ENCODE measurements at regions not wholly inside any gene's neighbourhood (a gene's known extent, or its start where the extent isn't known, plus 50 kb on each side); places are given as distances from the start of the nearest gene placed in this dataset.
A peak's percentile ranks its signal among the peaks of the same experiment; 100 is the strongest.

GRCh38 chr21:14886001-14886400 lies 178.8 kb downstream of the NRIP1 start (continued):
- TF ChIP-seq CBX8 (IDR thresholded peaks at IDR 0.05; ENCODE audit: borderline replicate concordance, extremely low read depth, low read depth, low read length, poor library complexity, severe bottlenecking) (no peak), ELF2 (CRISPR knock-in tag; IDR thresholded peaks at IDR 0.05) (no peak), ZBTB33 (CRISPR knock-in tag; IDR thresholded peaks at IDR 0.05) (no peak)
- TF ChIP-seq, protein P1, sequence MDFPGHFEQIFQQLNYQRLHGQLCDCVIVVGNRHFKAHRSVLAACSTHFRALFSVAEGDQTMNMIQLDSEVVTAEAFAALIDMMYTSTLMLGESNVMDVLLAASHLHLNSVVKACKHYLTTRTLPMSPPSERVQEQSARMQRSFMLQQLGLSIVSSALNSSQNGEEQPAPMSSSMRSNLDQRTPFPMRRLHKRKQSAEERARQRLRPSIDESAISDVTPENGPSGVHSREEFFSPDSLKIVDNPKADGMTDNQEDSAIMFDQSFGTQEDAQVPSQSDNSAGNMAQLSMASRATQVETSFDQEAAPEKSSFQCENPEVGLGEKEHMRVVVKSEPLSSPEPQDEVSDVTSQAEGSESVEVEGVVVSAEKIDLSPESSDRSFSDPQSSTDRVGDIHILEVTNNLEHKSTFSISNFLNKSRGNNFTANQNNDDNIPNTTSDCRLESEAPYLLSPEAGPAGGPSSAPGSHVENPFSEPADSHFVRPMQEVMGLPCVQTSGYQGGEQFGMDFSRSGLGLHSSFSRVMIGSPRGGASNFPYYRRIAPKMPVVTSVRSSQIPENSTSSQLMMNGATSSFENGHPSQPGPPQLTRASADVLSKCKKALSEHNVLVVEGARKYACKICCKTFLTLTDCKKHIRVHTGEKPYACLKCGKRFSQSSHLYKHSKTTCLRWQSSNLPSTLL (IDR thresholded peaks at IDR 0.05) = no peak

- ATAC-seq (peak; percentile 87), DNase-seq (ENCODE audit: extremely low read depth in 1 of 4, low spot score in 3 of 4) (peak in 2 of 4 experiments; percentile 44 to 53), FAIRE-seq (peak; percentile 76)
- Histone ChIP-seq H3K4me3 (no peak overlapping the region), H3K79me2 (ENCODE audit: control insufficient read depth, insufficient read depth, low read length) (no peaks in the 10 kb centered on the region), H3K27me3 (ENCODE audit: control insufficient read depth in 2 of 2, insufficient read depth in 2 of 2, low read length in 2 of 2) (no peaks in the 10 kb centered on the region), H2AFZ (ENCODE audit: low read depth, low read length) (no peak overlapping the region), H4K20me1 (replicated peaks; ENCODE audit: control insufficient read depth, insufficient read depth, low read length) (no peaks in the 10 kb centered on the region), H3K4me1 (replicated peaks in 1 of 2; ENCODE audit: control insufficient read depth in 2 of 2, insufficient read depth in 2 of 2, low read length in 2 of 2) (no peaks in the 10 kb centered on the region; a peak in 1 of 5 replicates), H3K36me3 (ENCODE audit: control insufficient read depth, insufficient read depth, low read length) (no peaks in the 10 kb centered on the region), H3K27ac (ENCODE audit: extremely low read depth, low read depth, low read length) (no peak overlapping the region), H3K4me2 (ENCODE audit: insufficient read depth, low read length) (no peak overlapping the region), H3K9me1 (ENCODE audit: control insufficient read depth, insufficient read depth, low read length) (no peaks in the 10 kb centered on the region), H3K9ac (ENCODE audit: insufficient read depth in 1 of 2, low read depth in 2 of 2, low read length in 2 of 2) (no peak overlapping the region), H3K9me3 (replicated peaks; ENCODE audit: control insufficient read depth, insufficient read depth, low read depth, low read length) (no peaks in the 10 kb centered on the region)
- CTCF ChIA-PET (ENCODE audit: low intra/inter-chr PET ratio) = no interaction called here
- in situ Hi-C loops (cut with MboI) (no loop called here), intact Hi-C loops (cut with micrococcal nuclease) (no loop called here)
- WGBS (ENCODE audit: insufficient coverage, low coverage, missing lambda C conversion rate) = 0% methylated on average over 1 of the region's 1 CpG
- POLR2A ChIA-PET = interaction anchor here (1.0 kb wide), 1 partner anchor 11 kb away, joined by 3 read pairs; no protein-coding TSS in a partner anchor
- TF ChIP-seq HDAC6 (IDR thresholded peaks at IDR 0.05; ENCODE audit: low read depth, low read length) = no peak
- TF ChIP-seq BCOR (IDR thresholded peaks at IDR 0.05) = no peak
- no peak for TF ChIP-seq KDM2B (CRISPR knock-in tag; IDR thresholded peaks at IDR 0.05)
- TF ChIP-seq BDP1 (IDR thresholded peaks at IDR 0.05; ENCODE audit: insufficient read depth, insufficient read length) = no peak
- no peak for TF ChIP-seq ZNF584 (CRISPR knock-in tag; IDR thresholded peaks at IDR 0.05; ENCODE audit: low read depth)
- no peak for TF ChIP-seq RAD21 (CRISPR knock-in tag; conservative IDR thresholded peaks at IDR 0.05 in 1 of 2, IDR thresholded peaks at IDR 0.05 in 1 of 2)
- no peak for TF ChIP-seq NCOA1 (IDR thresholded peaks at IDR 0.05; ENCODE audit: low read depth)
- no peak for TF ChIP-seq ATF3 (IDR thresholded peaks at IDR 0.05)
- no peak for TF ChIP-seq ATF3 (CRISPR knock-in tag; conservative IDR thresholded peaks at IDR 0.05)
- TF ChIP-seq PYGO2 (tag; IDR thresholded peaks at IDR 0.05) = no peak
- TF ChIP-seq DACH1 (IDR thresholded peaks at IDR 0.05; ENCODE audit: partially characterized antibody) = no peak
- no peak for TF ChIP-seq SMAD4 (CRISPR knock-in tag; conservative IDR thresholded peaks at IDR 0.05)
- 0 out of 2 replicates have a peak, but pooled peaks have one; percentile 13 for TF ChIP-seq ARID1B (IDR thresholded peaks at IDR 0.05)
- peak; percentile 45; the same call in 1 of the 2 replicates for TF ChIP-seq EGR1 (conservative IDR thresholded peaks at IDR 0.05)
- no TSS peak for BruUV-seq (replicated peaks)
These were observed 181.4 kb downstream of the NRIP1 start for GRCh38 chr21:14883351-14883750.

Measured in K562 (cell line).